GM10266 (cell line): ENCODE measurements at regions not wholly inside any gene's neighbourhood (a gene's known extent, or its start where the extent isn't known, plus 50 kb on each side); places are given as distances from the start of the nearest gene placed in this dataset.
A peak's percentile ranks its signal among the peaks of the same experiment; 100 is the strongest.

Experiments used
- DNase-seq: peaks from one replicate; pipeline ENCODE4 v3.0.0; 2012; ENCODE audit errors: extremely low spot score
- CTCF ChIP-seq: IDR thresholded peaks from 2 replicates; pipeline ENCODE4 v1.5.1; 2012; ENCODE audit warnings: mild to moderate bottlenecking, low read depth; ENCODE audit not compliant: control insufficient read depth, insufficient read depth; ENCODE audit errors: missing control alignments

DNA sequence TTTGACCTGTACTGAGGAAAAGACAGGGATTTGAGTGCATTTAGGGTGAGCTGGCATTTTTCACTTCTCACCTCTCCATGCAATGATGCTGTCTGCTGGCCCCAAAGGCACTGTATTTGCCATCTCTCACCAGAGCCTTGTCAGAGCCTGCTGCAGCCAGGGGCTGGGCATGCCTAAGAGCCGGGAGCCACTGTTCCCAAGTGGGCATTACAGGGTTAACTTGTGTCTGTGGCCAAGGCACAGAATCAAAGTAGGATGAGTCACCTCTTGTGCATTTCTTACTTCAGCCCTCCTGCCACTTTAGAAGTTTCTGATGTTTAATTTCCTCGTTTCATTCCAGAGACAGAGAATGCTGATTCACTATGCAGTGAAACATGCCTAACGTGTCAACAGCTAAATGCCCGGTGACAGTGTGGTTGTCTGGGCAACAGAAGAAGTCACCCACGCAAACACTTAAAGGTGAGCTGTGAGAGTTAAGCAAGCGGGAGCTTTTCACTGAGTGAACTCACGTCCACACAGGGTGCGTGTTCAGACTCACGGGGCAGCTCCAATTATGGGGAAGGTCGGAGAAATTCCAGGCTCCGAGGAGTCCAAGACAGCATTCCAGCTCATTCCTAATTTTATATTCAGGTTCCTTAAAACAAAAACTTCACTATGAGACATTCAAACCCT, 57.1 kb upstream of the IGFBP3 start:
- no peak for TF ChIP-seq CTCF
- DNase-seq, result peak; percentile 19

DNA sequence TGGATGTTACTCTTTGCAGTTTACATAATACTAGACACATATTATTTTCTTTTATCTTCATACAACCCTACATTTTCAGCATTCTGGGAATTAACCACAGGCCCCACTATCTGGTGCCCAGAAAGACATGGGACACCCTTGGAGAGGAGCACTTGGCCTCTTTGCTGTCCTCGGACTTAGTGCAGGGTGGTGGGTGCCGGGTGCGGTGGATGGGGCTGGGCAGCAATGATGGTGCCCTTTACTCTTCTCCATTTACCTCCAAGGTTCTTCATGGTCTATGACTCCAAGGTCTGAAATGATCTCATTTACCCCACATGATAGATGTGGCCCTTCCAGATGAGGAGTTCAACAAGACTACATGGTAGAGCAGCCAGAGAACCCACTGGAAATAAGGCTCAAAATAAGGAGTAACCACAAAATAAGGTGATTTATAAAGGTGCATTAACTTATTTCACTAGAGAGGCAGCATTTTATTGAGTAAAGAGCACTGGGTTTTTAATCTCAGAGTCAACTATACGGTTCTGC, 56.2 kb upstream of the IGFBP3 start:
- DNase-seq, result no peak
- TF ChIP-seq CTCF, result no peak

DNA sequence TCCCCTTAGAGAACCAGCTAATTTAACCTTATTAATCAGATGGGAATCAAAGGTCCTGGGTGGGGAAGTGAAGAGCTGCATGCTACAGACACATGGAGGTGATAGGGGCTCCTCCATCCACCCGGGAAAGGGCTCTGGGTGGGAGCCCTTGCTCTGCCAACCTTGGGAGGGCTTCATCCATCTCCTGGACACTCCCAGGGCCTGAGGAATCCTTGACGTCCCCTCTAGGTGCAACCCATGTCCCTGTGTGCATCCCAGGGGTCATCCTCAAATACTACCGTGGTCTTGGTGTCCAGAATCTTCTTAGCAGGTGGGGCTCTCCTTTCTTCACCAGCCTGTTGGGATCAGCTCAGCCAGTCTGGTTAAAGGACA, 55.4 kb upstream of the IGFBP3 start:
- no peak for DNase-seq
- TF ChIP-seq CTCF, result no peak

DNA sequence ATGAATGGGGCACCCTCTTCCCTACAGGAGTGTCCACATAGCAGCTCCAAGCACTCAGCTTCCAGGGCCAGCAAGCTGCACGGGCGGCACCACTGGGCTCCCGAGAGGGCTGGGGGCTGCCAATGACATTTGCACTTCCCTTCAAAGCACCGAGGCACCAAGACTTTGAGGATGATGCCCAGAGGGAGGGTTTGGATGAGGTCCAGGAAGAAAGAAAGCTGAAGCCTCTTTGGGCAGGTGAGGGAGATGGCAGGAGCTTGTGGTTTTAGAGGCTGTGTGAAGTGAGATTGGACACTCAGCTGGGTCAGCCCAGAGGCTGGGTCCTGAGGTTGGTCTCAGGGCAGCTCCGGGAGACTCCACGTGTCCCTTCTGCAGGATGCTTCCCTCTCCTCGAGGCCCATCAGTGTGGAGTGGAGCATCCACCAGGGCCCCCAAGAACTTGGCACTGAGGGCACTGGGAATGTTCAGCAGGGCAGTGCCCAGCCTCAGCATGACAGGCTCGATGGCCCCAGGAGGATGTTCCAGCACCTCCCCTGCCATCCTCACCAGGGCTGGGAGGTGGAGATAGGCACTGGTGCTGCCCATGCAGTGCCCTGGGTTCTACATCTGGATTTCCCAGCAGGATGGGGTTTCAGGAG, 54.9 kb upstream of the IGFBP3 start:
- DNase-seq, result no peak
- no peak for TF ChIP-seq CTCF

DNA sequence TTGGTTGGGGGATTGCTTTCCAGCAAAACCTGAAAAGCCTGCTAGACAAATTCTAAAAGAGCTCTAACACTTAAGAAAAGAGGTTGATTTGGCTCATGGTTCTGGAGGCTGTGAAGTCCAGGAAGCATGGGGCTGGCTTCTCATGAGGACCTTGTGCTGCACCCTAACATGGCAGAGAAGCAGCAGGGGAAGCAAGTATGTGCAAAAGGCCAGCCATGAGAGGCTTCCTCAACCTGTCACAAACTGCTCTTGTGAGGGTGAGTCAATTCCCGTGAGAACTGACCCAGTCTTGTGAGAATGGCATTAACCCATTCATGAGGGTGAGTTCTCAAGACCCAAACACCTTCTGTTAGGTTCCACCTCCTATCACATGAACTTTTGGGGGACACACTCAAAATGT, 54.3 kb upstream of the IGFBP3 start:
- TF ChIP-seq CTCF, result no peak
- no peak for DNase-seq

GRCh38 chr7:45974540-45975360, 53.7 kb upstream of the IGFBP3 start:
- TF ChIP-seq CTCF, result no peak
- DNase-seq, result no peak
